ENCODE measurements at regions not wholly inside any gene's neighbourhood (a gene's known extent, or its start where the extent isn't known, plus 50 kb on each side); places are given as distances from the start of the nearest gene placed in this dataset.
"Not testable (repeated sequence)": the region's sequence is repeated elsewhere in the genome, so short reads cannot be mapped to it uniquely, and the experiment has no call there.

GRCh38 chrX:42017971-42018370 is 94.6 kb upstream of the CASK start:
- Histone ChIP-seq H3K27me3 (ENCODE audit: control insufficient read depth in 2 of 2, insufficient read depth in 2 of 2, low read length in 2 of 2) (no peaks in the 10 kb centered on the region), H3K4me3 (ENCODE audit: low read length) (no peak overlapping the region), H3K4me1 (ENCODE audit: control insufficient read depth in 2 of 2, insufficient read depth in 2 of 2, low read length in 2 of 2) (peaks cover 0 to 5% of the 10 kb centered on the region in 2 donors), H3K27ac (ENCODE audit: low read depth, low read length) (no peak overlapping the region), H3K36me3 (ENCODE audit: control insufficient read depth in 2 of 3, insufficient read depth in 3 of 3, low read length in 3 of 3) (no peaks in the 10 kb centered on the region), H3K9me3 (ENCODE audit: control insufficient read depth in 2 of 3, low read length in 3 of 3) (no peaks in the 10 kb centered on the region)
- ATAC-seq: no peak
- Mint-ChIP-seq H3K4me1 (peaks cover 2 to 14% (median 9%) of the 10 kb centered on the region in 7 donors), H3K36me3 (no peaks in the 10 kb centered on the region), H3K27ac (no peak overlapping the region), H3K4me3 (no peak overlapping the region), H3K27me3 (peaks cover 0 to 3% (median 0%) of the 10 kb centered on the region in 5 donors), H3K9me3 (peaks cover 0 to 9% (median 0%) of the 10 kb centered on the region in 11 donors)
- no peak for DNase-seq
- CTCF ChIA-PET: no interaction called here
- POLR2A ChIA-PET: interaction anchor here (0.7 kb wide), 1 partner anchor 1769 kb away, joined by 3 read pairs; no protein-coding TSS in a partner anchor
- intact Hi-C loops (cut with micrococcal nuclease): no loop called here

- Histone ChIP-seq H3K9me3 (ENCODE audit: control insufficient read depth in 2 of 3, low read length in 3 of 3) (no peaks in the 10 kb centered on the region), H3K27ac (ENCODE audit: low read depth, low read length) (no peak overlapping the region), H3K27me3 (ENCODE audit: control insufficient read depth in 2 of 2, insufficient read depth in 2 of 2, low read length in 2 of 2) (no peaks in the 10 kb centered on the region), H3K36me3 (ENCODE audit: control insufficient read depth in 2 of 3, insufficient read depth in 3 of 3, low read length in 3 of 3) (no peaks in the 10 kb centered on the region), H3K4me1 (ENCODE audit: control insufficient read depth in 2 of 2, insufficient read depth in 2 of 2, low read length in 2 of 2) (no peaks in the 10 kb centered on the region), H3K4me3 (ENCODE audit: low read length) (no peak overlapping the region)
- Mint-ChIP-seq H3K4me1 (no peaks in the 10 kb centered on the region), H3K27ac (no peak overlapping the region), H3K9me3 (peaks cover 0 to 6% (median 0%) of the 10 kb centered on the region in 11 donors), H3K27me3 (peaks cover 0 to 4% (median 2%) of the 10 kb centered on the region in 5 donors), H3K4me3 (no peak overlapping the region), H3K36me3 (no peaks in the 10 kb centered on the region)
- intact Hi-C loops (cut with micrococcal nuclease): no loop called here
- DNase-seq: no peak
- POLR2A ChIA-PET: no interaction called here
- CTCF ChIA-PET: no interaction called here
- ATAC-seq: no peak
Observed at GRCh38 chrX:42000836-42001235, 77.5 kb upstream of the CASK start.

DNA sequence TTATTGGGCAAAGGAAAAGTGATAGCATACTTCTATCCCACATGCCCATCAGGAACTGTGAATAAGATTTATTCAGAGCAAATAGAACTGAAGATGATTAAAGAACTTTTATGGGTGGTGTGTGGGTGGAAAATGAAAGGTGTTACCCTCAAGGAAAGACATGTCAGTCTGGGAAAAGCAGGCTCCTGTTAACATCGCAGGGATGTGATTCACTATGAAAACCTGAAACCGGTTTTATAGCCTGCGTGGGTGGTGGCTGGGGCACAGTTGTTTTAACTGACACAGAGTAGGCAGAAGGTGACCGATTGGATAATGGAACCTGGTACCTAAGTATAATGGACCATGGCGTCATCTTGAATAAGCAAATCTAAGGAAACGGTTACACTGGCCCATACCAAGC is 61.3 kb upstream of the CASK start:
- Histone ChIP-seq H3K27ac (ENCODE audit: low read depth, low read length) (no peak overlapping the region), H3K9me3 (ENCODE audit: control insufficient read depth in 2 of 3, low read length in 3 of 3) (no peaks in the 10 kb centered on the region), H3K27me3 (ENCODE audit: control insufficient read depth in 2 of 2, insufficient read depth in 2 of 2, low read length in 2 of 2) (no peaks in the 10 kb centered on the region), H3K36me3 (ENCODE audit: control insufficient read depth in 2 of 3, insufficient read depth in 3 of 3, low read length in 3 of 3) (no peaks in the 10 kb centered on the region), H3K4me3 (ENCODE audit: low read length) (no peak overlapping the region), H3K4me1 (ENCODE audit: control insufficient read depth in 2 of 2, insufficient read depth in 2 of 2, low read length in 2 of 2) (no peaks in the 10 kb centered on the region)
- H3K4me1 Mint-ChIP-seq: no peaks in the 10 kb centered on the region
- H3K9me3 Mint-ChIP-seq: peaks cover 0 to 3% (median 0%) of the 10 kb centered on the region in 11 donors
- intact Hi-C loops (cut with micrococcal nuclease): no loop called here
- peaks cover 0 to 5% (median 0%) of the 10 kb centered on the region in 5 donors for H3K27me3 Mint-ChIP-seq
- H3K4me3 Mint-ChIP-seq: no peak overlapping the region
- ChIA-PET CTCF (no interaction called here), POLR2A (no interaction called here)
- DNase-seq (no peak), ATAC-seq (no peak)
- no peak overlapping the region for H3K27ac Mint-ChIP-seq
- no peaks in the 10 kb centered on the region for H3K36me3 Mint-ChIP-seq

DNA sequence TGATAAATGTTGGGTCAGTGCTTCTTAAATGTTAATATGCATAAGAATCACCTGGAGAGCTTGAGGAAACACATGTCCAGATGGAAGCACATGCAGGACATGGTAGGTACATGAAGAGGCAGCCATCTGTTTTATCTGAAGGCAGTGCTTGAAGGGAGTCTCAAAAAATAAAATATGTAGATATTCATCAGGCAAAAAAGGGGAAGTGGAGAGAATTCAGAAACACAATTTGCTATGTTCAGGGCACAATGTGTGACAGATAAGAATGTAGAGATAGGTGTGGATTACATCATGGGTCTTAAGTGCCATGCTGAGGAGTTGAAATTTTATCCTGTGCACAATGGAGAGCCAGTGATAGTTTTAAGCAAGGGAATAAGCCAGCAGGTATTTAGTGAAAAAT is 59.6 kb upstream of the CASK start:
- H3K27me3 Mint-ChIP-seq: peaks cover 0 to 5% (median 0%) of the 10 kb centered on the region in 5 donors
- no peaks in the 10 kb centered on the region for H3K4me1 Mint-ChIP-seq
- H3K4me1 ChIP-seq (ENCODE audit: control insufficient read depth in 2 of 2, insufficient read depth in 2 of 2, low read length in 2 of 2): no peaks in the 10 kb centered on the region
- H3K27ac Mint-ChIP-seq: no peak overlapping the region
- no peaks in the 10 kb centered on the region for H3K36me3 ChIP-seq (ENCODE audit: control insufficient read depth in 2 of 3, insufficient read depth in 3 of 3, low read length in 3 of 3)
- DNase-seq (no peak), ATAC-seq (no peak)
- POLR2A ChIA-PET: no interaction called here
- no peak overlapping the region for H3K4me3 ChIP-seq (ENCODE audit: low read length)
- H3K27ac ChIP-seq (ENCODE audit: low read depth, low read length): no peak overlapping the region
- intact Hi-C loops (cut with micrococcal nuclease): no loop called here
- no peak overlapping the region for H3K4me3 Mint-ChIP-seq
- H3K36me3 Mint-ChIP-seq: no peaks in the 10 kb centered on the region
- no peaks in the 10 kb centered on the region for H3K27me3 ChIP-seq (ENCODE audit: control insufficient read depth in 2 of 2, insufficient read depth in 2 of 2, low read length in 2 of 2)
- no peaks in the 10 kb centered on the region for H3K9me3 ChIP-seq (ENCODE audit: control insufficient read depth in 2 of 3, low read length in 3 of 3)
- H3K9me3 Mint-ChIP-seq: peaks cover 0 to 3% (median 0%) of the 10 kb centered on the region in 11 donors
- CTCF ChIA-PET: interaction anchor here (0.7 kb wide), 1 partner anchor 1580 kb away, joined by 4 read pairs; no protein-coding TSS in a partner anchor

DNA sequence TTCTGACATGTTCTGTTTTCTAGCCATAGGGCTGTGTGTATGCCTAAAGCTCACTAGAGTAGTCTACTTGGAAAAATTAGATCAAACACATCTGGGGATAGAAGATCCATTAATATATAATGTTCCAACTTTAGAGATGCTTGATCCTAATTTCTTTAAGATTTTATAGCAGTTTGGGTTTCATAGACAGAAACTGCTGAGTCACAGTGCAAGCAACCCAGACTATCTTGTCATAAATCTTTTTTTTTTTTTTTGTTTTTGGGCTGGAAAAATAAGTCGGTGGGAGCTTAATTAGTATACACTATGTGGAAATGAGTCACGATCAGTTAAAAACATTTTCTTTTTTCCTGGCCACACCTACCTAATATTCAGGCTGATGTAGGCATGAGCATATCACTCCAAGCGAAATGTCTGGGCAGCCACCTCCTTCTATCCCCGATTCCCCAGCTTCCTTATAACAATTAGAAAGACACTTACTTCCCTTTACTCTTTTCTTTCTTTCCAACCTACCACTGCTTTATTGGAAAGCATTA is 58.2 kb upstream of the CASK start:
- ChIA-PET CTCF (no interaction called here), POLR2A (no interaction called here)
- Mint-ChIP-seq H3K4me3 (no peak overlapping the region), H3K4me1 (no peaks in the 10 kb centered on the region), H3K36me3 (no peaks in the 10 kb centered on the region), H3K27me3 (peaks cover 0 to 5% (median 0%) of the 10 kb centered on the region in 5 donors), H3K27ac (no peak overlapping the region), H3K9me3 (peaks cover 0 to 3% (median 0%) of the 10 kb centered on the region in 11 donors)
- ATAC-seq (no peak), DNase-seq (no peak)
- H3K4me1 ChIP-seq (ENCODE audit: control insufficient read depth in 2 of 2, insufficient read depth in 2 of 2, low read length in 2 of 2): no peaks in the 10 kb centered on the region
- intact Hi-C loops (cut with micrococcal nuclease): no loop called here
- H3K36me3 ChIP-seq (ENCODE audit: control insufficient read depth in 2 of 3, insufficient read depth in 3 of 3, low read length in 3 of 3): no peaks in the 10 kb centered on the region
- H3K4me3 ChIP-seq (ENCODE audit: low read length): no peak overlapping the region
- no peak overlapping the region for H3K27ac ChIP-seq (ENCODE audit: low read depth, low read length)
- no peaks in the 10 kb centered on the region for H3K9me3 ChIP-seq (ENCODE audit: control insufficient read depth in 2 of 3, low read length in 3 of 3)
- no peaks in the 10 kb centered on the region for H3K27me3 ChIP-seq (ENCODE audit: control insufficient read depth in 2 of 2, insufficient read depth in 2 of 2, low read length in 2 of 2)

DNA sequence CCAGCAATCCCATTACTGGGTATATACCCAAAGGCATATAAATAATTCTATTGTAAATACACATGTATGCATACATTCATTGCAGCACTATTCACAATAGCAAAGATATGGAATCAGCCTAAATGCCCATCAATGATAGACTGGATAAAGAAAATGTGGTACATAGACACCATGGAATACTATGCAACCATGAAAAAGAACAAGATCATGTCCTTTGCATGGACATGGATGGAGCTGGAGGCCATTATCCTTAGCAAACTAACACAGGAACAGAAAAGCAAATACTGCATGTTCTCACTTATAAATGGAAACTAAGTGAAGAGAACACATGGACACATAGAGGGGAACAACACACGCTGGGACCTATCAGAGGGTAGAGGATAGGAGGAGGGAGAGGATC is 51.3 kb upstream of the CASK start:
- DNase-seq; H3K4me1 Mint-ChIP-seq; intact Hi-C loops (cut with micrococcal nuclease): not testable (repeated sequence)

DNA sequence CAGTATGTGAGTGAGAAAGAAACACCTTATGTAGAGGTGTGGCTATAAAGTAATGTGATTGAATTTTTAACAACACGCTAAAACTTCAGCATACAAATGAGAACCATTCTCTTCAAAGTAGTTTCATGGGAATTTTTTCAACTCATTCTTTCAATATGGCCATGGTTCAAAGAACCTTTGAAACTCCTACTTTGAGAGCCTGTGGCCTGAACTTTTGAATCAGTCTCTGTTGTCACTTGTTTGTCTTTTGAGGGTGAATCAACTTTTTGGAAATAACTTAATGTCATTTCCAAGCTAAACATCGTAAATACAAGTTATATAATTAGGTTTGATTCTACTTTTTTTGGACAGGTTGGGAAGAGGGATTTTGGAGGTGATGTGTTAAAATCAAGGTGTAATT is 49.9 kb upstream of the CASK start:
- no peak for ATAC-seq

More for the DNA sequence above, 51.3 kb upstream of the CASK start:
- H3K4me3 Mint-ChIP-seq; H3K36me3 ChIP-seq (ENCODE audit: control insufficient read depth in 2 of 3, insufficient read depth in 3 of 3, low read length in 3 of 3); H3K27ac Mint-ChIP-seq; H3K9me3 ChIP-seq (ENCODE audit: control insufficient read depth in 2 of 3, low read length in 3 of 3); H3K4me3 ChIP-seq (ENCODE audit: low read length); ATAC-seq; H3K27me3 Mint-ChIP-seq; POLR2A ChIA-PET; H3K9me3 Mint-ChIP-seq; H3K36me3 Mint-ChIP-seq; H3K27me3 ChIP-seq (ENCODE audit: control insufficient read depth in 2 of 2, insufficient read depth in 2 of 2, low read length in 2 of 2); H3K27ac ChIP-seq (ENCODE audit: low read depth, low read length); H3K4me1 ChIP-seq (ENCODE audit: control insufficient read depth in 2 of 2, insufficient read depth in 2 of 2, low read length in 2 of 2); CTCF ChIA-PET: not testable (repeated sequence)

More for the DNA sequence above, 49.9 kb upstream of the CASK start:
- Mint-ChIP-seq H3K36me3 (peaks cover 0 to 3% (median 0%) of the 10 kb centered on the region in 5 donors), H3K27ac (no peak overlapping the region), H3K4me1 (no peaks in the 10 kb centered on the region), H3K4me3 (no peak overlapping the region), H3K9me3 (peaks cover 0 to 5% (median 0%) of the 10 kb centered on the region in 11 donors), H3K27me3 (peaks cover 0 to 5% (median 0%) of the 10 kb centered on the region in 5 donors)
- Histone ChIP-seq H3K4me3 (ENCODE audit: low read length) (no peak overlapping the region), H3K36me3 (ENCODE audit: control insufficient read depth in 2 of 3, insufficient read depth in 3 of 3, low read length in 3 of 3) (no peaks in the 10 kb centered on the region), H3K4me1 (ENCODE audit: control insufficient read depth in 2 of 2, insufficient read depth in 2 of 2, low read length in 2 of 2) (no peaks in the 10 kb centered on the region), H3K9me3 (ENCODE audit: control insufficient read depth in 2 of 3, low read length in 3 of 3) (no peaks in the 10 kb centered on the region), H3K27ac (ENCODE audit: low read depth, low read length) (no peak overlapping the region), H3K27me3 (ENCODE audit: control insufficient read depth in 2 of 2, insufficient read depth in 2 of 2, low read length in 2 of 2) (no peaks in the 10 kb centered on the region)
- no peak for DNase-seq
- POLR2A ChIA-PET: no interaction called here
- intact Hi-C loops (cut with micrococcal nuclease): no loop called here
- CTCF ChIA-PET: no interaction called here
